LHCN-M2 (cell line): ENCODE measurements at regions not wholly inside any gene's neighbourhood (a gene's known extent, or its start where the extent isn't known, plus 50 kb on each side); places are given as distances from the start of the nearest gene placed in this dataset.
"Not testable (repeated sequence)": the region's sequence is repeated elsewhere in the genome, so short reads cannot be mapped to it uniquely, and the experiment has no call there.

ENCODE experiments used
- DNase-seq: peaks from one replicate; pipeline ENCODE4 v3.0.0-alpha.2; 2012; ENCODE audit warnings: low read depth

DNA sequence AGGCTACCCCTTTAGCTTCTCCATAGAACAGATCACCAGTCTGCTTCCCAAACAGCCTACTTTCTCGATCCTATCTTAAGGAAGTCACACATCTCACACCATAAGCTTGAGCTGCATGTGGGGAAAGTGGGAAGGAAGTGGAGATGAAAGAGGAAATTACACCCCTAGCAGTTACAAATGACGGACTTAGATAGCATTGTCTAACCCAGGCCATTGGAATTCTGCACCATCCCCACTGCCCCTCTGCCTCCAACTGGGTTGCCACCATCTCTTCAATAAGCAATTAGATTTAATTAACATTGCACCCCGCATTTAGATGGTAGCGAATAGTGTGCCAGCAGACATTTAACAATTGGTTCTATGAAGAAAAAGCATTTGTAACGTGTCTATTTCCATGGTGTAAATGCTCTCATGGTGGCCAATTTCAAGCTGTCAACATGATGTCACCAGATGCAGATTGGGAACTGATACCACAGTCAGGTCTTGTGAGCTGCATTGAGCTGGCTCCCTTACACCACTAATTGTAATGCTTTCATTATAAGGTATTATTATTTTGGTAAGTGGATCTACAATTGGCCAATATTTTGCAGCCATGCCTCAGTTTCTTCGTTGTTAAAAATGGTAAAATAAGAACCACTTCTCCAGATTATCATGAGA lies 124.7 kb downstream of the CD24 start:
- no peak for DNase-seq

DNA sequence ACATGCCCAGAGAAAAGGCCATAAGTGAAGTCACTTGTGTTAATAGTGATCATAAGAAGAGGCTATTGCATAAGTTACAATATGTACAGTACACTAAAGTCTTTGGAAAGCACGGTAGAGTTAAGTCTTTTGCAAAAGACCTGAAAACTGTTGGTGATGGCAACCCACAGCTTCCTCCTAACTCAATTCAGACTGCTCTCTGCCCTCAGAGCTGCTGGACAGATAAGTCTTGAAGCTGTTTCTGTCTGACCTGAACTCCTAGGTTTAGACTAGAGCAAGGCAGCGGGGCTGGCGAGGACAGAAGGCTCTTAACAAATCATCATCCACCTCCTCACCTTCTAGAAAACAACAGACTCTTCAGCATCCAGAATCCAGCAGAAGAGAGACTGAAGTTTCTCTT lies 125.4 kb downstream of the CD24 start:
- DNase-seq, result no peak

DNA sequence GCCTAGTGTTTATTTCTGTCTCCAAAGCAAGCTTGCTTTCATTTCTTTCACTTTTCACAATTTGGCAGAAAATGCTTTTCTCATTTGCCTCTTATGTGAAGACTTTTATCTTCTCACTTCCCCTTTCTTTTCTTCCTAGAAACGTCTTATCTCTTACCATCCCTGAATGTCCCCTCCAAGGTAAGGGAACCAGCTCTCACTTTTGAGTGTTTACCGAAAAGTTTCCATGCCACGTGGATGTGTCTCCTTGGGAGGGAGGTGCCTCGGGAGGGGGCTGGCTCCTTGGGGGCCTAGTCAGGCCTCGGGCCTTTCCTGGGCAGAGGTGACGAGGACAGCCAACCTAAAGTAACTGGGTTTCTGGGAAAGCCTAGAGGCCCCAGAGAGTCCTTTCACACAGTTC lies 127.4 kb downstream of the CD24 start:
- DNase-seq, result no peak

DNA sequence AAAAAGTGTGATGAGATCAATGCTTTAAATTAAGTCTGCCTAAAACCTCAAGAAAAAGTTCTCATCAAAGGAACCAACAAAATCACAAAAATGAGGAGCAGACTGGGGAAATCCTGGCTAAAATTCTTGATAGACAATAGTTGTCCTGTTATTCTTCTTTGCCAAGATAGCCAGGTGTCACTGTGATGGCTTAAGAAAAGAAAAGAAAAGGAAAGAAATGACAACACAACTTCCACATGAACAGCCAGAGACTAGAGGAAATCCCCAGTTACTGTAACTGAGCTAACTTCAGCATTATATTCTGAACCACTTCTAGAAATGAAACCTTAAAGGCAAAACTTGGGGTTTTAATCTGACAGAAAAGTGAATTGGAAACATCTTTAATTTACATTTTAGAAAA lies 129.6 kb downstream of the CD24 start:
- DNase-seq, result no peak

DNA sequence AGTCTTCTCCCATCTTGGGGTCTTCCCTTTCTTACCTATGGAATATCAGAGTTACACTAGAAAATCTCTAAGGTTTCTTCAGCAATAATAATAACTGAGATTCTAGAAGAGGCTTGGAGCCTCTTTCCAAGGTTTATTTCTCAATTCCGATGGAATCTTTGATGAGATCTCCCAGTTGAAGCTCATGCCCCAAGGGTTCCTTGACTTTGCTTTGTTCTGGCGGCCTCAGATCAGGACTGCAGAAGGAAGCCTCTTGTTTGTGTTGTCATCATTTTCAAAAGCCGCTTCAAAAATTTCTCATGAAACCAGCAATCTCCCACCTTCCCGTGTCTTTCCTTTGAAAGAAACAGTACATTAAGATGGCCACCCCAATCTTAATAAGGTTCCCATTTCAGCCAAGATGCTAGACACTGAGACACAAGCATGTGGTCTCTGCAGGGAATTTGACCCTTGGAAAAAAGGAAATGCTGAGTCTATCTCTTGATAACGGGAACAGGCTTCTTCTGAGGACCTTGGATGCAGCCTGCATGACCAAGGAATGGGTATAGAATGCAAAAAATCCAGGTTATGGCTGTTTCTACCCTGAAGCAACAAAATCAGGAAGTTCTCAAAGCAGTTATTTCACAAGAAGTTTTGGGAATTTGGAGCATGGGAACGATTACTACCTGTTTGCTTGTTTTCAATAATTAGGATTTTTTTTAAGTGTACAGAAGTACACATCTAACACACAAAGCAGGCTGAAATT lies 141.6 kb downstream of the CD24 start:
- no peak for DNase-seq

DNA sequence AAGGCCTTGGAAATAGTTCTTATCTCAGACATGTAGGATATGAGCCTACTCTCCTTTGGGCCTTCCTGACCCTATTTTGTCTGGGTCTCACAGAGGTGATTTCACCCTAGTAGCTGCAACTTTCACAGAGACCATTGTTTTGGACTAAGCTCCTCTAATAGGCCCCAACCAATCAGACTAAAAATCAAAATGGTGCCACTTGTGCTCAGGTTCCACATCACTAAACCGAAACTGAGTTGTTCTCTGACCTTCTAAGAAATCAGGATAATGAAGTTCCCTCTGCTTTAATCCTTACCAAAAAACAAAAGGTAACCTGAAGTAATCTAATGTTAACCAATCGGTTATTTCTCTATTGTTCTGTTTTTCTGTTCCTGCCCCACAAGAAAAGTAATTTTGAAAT lies 143.6 kb downstream of the CD24 start:
- DNase-seq, result no peak

DNA sequence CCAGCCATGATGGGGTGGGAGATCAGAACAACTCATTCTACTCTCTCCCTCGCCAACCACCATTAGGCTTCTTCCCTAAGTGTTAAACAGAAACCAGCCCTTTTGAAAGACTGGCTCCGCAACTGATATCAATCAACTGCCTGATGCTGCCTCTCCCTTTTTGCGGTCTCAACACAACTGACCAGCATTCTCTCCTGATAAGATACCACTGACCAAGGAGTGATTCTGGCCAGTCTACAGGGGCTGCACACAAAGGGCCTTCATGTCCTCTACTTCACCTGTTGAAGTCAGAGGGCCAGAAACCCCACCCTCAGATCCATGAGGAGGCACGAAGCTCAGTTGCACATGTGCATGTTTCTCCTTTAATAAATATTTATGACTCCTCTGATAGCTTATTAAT lies 145.1 kb downstream of the CD24 start:
- DNase-seq, result no peak

DNA sequence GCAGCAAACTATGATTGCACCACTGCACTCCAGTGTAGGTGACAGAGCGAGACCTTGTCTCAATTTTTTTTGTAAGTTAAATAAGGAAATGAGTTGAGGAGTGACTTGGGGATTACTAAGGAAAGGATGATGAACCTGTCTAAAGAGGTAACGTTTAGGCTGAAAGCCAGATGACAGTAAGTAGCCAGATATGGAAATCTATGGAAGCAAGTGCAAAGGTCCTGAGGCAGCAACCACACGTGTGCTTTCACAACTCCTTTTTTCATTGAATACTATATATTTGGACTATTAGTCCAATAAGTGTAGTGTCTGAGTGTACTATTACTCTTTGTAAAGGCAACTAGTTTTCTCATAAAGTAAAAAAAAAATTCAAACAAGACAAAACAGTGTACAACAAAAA lies 147.4 kb downstream of the CD24 start:
- DNase-seq, result no peak

DNA sequence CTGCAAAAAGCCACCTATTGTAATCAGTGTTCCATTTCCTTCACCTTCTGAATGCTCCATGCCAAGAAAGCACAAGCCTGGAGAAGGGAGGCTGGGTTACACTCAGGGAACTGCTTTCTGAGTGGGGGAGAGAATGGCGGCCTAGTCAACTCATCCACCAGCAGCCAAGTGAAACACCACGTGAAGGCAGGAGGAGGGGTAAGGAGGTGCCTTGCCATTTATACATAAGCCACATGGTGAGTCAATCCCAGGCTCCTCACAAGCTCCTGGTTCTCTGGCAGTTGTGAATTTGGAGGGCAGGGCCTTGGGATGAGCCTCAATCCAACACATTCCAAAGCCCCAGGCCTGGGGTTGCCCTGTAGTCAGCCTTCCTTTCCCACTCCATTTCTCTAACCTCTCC lies 149.4 kb downstream of the CD24 start:
- DNase-seq, result peak; percentile 3

DNA sequence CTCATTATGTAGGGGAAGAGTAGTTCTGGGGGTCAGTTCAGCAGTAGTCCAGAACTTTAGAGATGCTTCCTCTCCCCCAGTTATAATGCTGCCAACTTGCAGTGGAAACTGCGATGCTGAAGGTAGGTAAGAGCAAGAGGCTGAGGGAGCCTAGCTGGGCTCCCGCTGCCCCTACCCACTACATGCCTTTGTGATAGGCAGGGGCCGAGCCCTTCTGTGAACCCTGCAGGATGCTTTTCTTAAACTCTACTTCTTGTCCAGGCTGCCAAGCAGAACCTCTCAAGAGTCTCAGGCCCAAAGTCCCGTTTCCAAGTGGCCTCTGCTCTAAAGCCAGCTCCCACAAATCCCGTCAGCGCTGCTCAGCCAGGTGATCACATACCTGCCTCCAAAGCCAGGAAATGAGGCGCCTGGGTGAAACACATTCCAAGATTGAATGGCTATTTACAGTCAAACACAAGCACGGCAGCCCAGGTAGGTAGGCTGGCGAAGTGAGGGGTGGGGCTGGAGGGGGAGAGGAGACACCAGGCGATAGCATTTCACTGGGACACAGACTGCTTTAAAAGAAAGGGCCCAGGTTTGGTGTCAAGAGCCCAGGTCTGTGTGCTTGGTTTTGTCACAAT lies 150.7 kb downstream of the CD24 start:
- DNase-seq, result no peak

DNA sequence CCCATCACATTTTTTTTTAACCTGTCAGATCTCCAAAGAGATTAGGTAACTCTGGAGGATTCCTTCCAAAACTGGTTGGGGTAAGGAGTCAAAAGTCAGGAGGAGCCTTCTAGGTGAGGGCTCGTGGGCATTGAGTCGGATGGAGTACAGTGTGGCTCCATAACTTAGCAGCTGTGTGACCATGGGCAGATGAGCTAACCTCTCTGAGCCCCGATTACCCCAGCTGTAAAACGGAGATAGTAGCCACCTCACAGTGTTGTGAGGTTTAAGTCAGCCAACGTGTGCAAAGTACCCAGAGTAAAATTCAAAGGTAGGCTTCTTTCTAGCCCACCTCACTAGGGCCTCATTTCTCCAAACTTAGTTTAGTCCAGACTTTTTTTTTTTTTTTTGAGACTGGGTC lies 151.5 kb downstream of the CD24 start:
- no peak for DNase-seq

DNA sequence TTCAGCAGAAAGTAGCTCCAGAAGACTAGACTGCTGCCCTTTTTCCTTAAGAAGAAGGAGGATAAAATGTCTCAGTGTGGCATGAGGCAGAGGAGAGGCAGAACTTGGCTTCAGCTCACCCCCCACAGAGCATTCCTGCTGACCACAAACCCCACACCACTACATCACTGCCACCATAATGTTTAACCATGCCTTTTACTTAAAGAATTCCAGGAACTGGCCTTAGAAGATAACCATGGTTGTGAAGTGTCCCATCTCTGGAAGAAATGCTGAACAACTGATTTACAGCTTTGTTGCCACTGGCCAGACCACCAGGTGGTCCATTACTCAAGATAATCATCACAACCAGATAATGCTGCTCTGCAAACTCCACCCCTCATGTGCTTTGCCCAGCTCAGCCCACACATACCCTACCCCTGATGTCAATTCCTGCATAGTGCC lies 154.1 kb downstream of the CD24 start:
- peak; percentile 34 for DNase-seq

DNA sequence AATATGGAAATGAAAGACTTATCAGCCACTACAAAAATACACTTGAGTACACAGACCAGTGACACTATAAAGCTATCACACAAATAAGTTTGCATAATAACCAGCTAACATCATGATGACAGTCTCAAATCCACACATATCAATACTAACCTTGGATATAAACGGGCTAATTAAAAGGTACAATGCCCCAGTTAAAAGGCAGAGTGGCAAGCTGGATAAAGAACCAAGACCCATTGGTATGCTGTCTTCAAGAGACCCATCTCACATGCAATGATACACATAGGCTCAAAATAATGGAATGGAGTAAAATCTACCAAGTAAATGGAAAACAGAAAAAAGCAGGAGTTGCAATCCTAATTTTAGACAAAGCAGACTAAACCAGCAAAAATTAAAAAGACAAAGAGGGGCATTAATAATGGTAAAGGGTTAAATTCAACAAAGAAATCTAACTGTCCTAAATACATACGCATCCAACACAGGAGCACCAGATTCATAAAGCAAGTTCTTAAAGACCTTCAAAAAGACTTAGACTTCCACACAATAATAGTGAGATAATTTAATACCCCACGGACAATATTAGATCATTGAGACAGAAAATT lies 163.3 kb downstream of the CD24 start:
- no peak for DNase-seq

DNA sequence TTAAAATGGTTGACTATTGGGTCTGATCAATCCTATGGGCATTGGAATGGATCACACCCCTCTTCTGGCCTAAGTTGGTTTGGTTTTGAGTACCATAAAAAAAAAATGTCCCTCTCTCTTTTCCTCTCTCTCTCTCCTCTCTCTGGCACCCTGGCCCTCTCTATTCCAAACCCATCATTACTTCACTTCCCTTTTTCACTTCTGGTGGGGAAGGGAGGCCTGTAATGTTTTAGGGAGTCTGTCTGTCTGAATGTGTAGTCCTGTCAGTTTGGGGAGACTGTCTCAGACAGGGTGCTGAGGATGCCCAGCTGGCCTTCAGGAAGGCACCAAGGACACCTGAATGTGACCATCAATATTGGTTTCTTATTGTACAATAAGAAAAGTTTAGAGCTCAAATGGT lies 165.8 kb downstream of the CD24 start:
- no peak for DNase-seq

DNA sequence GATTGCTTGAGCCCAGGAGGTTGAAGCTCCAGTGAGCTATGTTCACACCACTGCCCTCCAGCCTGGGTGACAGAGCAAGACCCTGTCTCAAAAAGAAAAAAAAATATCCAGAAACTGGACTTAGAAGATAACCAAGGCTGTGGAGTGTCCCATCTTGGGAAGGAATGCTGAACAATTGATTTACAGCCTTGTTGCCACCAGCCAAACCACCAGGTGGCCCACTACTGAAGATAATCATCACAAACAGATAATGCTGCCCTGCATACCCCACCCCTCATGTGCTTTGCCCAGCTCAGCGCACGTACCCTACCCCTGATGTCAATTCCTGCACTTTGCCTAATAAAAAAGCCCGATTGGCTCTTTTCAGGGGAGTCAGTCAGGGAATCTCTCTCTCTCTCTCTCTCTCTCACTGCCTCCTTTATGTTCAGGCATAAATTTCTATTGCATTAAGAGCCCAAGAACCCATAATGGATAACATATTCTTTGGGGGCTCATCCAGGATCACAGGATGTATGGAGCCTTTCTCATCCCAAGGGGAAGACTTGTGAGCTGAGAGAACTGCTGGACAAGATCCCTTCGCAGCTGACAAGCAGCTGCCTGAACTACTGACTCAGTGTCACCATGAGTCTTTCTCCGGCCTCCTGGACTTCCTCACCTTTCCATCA lies 166.4 kb downstream of the CD24 start:
- no peak for DNase-seq

DNA sequence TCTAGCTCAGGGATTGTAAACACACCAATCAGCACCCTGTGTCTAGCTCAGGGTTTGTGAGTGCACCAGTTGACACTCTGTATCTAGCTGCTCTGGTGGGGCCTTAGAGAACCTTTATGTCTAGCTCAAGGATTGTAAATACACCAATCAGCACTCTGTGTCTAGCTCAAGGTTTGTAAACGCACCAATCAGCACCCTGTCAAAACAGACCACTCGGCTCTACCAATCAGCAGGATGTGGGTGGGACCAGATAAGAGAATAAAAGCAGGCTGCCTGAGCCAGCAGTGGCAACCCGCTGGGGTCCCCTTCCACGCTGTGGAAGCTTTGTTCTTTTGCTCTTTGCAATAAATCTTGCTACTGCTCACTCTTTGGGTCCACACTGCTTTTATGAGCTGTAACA lies 168.3 kb downstream of the CD24 start:
- not testable (repeated sequence) for DNase-seq

DNA sequence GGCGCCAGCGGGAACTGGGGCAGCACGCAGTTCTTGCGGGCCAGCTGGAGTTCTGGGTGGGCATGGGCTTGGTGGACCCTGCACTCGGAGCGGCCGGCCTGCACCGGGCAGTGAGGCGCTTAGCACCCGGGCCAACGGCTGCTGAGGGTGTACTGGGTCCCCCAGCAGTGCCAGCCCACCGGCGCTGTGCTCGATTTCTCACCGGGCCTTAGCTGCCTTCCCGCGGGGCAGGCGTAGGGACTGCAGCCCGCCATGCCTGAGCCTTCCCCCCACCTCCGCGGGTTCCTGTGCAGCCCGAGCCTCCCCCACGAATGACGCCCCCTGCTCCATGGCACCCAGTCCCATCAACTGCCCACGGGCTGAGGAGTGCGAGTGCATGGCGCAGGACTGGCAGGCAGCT lies 168.8 kb downstream of the CD24 start:
- no peak for DNase-seq

DNA sequence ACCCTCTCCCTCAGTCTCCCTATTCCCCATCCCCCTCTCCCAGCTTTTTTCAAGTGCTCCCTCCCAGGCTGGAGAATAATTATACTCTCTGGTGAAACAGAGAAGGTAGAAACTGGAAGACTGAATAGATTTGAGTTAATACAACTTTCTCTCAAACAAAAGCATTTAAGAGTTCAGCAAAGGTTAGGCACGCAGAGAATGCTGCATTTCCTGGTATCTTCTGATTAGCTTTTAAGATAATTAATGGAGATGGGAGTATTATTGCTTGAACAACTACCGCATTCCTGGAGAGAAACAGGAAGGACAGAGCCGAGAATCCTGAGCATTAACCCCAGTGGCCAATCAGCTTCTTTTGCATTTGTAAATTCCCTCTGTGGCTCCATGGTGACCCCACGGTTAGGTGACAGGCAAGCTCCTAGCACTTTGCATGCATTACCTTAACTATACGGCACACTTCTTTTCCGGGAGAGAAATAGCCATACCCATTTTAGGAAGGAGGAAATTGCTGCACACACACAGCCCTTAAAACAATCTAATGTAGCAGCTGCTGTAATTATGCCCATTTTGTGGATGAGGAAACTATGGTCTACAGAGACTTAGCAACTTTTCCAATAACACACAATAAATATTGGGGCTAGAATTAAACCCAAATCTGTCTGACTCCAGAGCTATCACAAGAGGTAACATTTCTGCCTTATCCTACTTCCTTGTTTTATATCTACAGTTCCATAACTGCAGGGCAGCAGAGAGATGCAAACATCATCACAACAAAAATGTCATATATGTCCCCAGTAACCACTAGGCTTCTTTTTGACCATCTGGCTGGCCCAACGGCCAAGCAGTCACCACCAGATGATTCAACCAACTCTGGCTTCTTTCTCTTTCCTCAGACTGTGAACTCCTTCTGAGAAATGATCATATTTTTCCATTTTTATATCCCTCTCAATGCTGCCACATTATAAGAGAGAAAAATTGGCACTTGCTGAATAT lies 169.9 kb downstream of the CD24 start:
- no peak for DNase-seq

DNA sequence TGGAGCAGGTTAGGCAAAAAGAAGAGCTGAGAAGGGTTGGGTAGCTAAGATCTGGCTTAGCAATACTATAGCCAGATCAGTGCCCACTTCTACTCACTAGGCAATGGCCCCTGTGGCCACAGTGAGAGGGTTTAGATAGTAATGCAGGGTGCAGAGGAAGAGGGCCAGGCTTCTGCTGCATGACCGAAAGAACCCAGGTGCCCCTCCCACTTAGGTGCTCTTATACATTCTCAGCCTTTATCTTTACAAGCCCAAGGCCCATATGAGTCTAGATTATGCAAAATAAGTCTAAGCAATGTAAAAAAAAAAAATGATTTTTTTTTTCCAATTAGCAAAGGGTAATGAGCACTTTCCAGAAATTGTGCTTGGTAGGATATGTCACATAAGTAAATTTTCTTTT lies 171.3 kb downstream of the CD24 start:
- DNase-seq, result no peak

DNA sequence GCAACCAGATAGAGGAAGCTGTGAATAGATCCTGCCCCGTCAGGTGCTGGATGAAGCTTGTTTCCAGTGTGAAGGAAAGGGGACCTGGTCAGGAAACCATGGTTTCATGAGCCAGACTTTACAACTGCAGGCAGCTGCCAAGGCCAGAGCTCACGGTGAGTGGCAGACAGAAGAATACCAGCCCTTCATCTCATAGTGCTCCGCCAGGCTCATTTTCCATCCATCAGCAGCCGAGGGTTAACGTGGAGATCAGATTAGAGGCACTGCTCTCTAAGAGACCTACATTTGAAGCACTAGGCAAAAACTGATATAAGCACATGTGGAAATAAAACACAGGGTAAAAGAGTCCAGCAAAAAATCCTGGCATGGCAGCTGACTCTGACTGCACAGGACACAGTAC lies 172.4 kb downstream of the CD24 start:
- DNase-seq, result no peak

DNA sequence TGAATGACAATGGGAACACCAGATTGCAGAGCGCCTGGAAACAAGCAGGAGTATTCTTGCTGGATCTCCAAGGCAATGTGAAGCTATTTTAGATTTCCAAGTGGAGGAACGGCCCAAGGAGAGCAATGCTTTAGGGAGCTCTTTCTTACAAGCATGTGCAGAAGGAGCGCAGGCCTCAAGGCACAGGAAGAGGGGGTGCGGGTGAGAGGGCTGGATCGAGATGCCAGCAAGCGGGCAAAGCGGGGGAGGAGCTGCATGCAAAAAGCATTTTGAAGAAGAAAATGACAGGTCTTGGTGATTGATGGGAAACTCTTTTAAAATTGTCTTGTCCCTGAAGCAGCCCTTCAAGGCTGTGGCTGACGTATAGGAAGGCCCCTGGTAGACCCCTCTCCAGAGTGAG lies 171.9 kb downstream of the QRSL1 start:
- DNase-seq, result no peak
